ENCODE measurements at regions not wholly inside any gene's neighbourhood (a gene's known extent, or its start where the extent isn't known, plus 50 kb on each side); places are given as distances from the start of the nearest gene placed in this dataset.

DNA sequence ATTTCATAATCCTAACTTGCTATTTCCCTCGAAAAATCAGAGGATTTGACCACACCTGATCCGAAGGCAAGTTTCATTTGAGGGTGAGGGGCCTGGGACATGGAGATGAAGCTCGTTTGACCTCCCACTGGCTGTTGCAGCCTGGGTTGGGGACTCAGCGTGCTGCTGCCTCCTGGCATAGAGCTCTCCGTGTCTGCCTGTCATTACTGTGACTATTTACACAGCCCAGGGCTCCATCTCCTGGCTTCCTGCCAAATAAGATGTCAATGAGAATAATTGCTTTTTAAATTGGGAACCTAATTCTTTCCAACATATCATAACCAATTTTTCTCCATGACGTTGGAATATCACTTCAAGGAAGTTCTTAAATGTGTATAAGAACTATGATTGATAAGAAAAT is 139.3 kb upstream of the COBL start:
- intact Hi-C loops (cut with DNase I; ENCODE audit: low total_unique reads), result no loop called here
- H3K27ac ChIP-seq, result no peak overlapping the region
- no peaks in the 10 kb centered on the region for H3K9me3 ChIP-seq
- DNase-seq (ENCODE audit: low spot score in 2 of 2), result no peak
- no peaks in the 10 kb centered on the region for H3K36me3 ChIP-seq
- no peaks in the 10 kb centered on the region for H3K4me1 ChIP-seq
- no peak overlapping the region for H3K4me3 ChIP-seq
- TF ChIP-seq, protein P1, sequence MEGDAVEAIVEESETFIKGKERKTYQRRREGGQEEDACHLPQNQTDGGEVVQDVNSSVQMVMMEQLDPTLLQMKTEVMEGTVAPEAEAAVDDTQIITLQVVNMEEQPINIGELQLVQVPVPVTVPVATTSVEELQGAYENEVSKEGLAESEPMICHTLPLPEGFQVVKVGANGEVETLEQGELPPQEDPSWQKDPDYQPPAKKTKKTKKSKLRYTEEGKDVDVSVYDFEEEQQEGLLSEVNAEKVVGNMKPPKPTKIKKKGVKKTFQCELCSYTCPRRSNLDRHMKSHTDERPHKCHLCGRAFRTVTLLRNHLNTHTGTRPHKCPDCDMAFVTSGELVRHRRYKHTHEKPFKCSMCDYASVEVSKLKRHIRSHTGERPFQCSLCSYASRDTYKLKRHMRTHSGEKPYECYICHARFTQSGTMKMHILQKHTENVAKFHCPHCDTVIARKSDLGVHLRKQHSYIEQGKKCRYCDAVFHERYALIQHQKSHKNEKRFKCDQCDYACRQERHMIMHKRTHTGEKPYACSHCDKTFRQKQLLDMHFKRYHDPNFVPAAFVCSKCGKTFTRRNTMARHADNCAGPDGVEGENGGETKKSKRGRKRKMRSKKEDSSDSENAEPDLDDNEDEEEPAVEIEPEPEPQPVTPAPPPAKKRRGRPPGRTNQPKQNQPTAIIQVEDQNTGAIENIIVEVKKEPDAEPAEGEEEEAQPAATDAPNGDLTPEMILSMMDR (IDR thresholded peaks at IDR 0.05), result no peak
- H3K27me3 ChIP-seq, result no peaks in the 10 kb centered on the region

- no peaks in the 10 kb centered on the region for H3K27me3 ChIP-seq
- TF ChIP-seq, protein P1 (IDR thresholded peaks at IDR 0.05), result no peak
- no peak for TF ChIP-seq POLR2A (IDR thresholded peaks at IDR 0.05)
- no peak for TF ChIP-seq POLR2AphosphoS5 (IDR thresholded peaks at IDR 0.05)
- H3K9me3 ChIP-seq, result no peaks in the 10 kb centered on the region
- no peaks in the 10 kb centered on the region for H3K4me1 ChIP-seq
- no peak for DNase-seq (ENCODE audit: low spot score in 2 of 2)
- H3K36me3 ChIP-seq, result no peaks in the 10 kb centered on the region
- no peak overlapping the region for H3K27ac ChIP-seq
- intact Hi-C loops (cut with DNase I; ENCODE audit: low total_unique reads), result no loop called here
- H3K4me3 ChIP-seq, result no peak overlapping the region
These were observed 138.9 kb upstream of the COBL start for GRCh38 chr7:51455513-51455912.

DNA sequence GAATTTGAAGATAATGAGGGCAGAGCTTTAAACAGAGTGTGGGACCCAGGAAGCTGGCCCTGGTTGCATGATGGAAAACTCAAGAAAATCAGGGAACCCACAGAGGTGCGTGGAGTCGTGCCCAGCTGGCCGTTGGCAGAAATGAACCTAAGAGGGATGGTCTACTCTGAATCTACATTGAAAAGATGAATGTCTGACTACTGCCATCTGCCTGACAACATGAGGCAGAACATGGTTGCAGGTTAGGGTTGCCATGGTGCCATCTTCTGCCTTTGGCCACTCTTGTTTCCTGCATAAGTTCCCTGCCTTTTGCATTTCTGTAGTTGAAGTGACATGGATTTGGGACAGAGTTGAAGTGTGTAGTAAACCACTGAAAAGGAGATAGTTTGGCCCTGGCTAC is 138.5 kb upstream of the COBL start:
- DNase-seq (ENCODE audit: low spot score in 2 of 2), result no peak
- intact Hi-C loops (cut with DNase I; ENCODE audit: low total_unique reads), result no loop called here
- H3K4me1 ChIP-seq, result no peaks in the 10 kb centered on the region
- H3K9me3 ChIP-seq, result no peaks in the 10 kb centered on the region
- H3K27ac ChIP-seq, result no peak overlapping the region
- H3K27me3 ChIP-seq, result no peaks in the 10 kb centered on the region
- TF ChIP-seq POLR2AphosphoS5 (IDR thresholded peaks at IDR 0.05), result no peak
- TF ChIP-seq, protein P1 (IDR thresholded peaks at IDR 0.05), result no peak
- TF ChIP-seq POLR2A (IDR thresholded peaks at IDR 0.05), result no peak
- H3K4me3 ChIP-seq, result no peak overlapping the region
- no peaks in the 10 kb centered on the region for H3K36me3 ChIP-seq

- H3K4me1 ChIP-seq, result no peaks in the 10 kb centered on the region
- no peaks in the 10 kb centered on the region for H3K27me3 ChIP-seq
- H3K27ac ChIP-seq, result no peak overlapping the region
- intact Hi-C loops (cut with DNase I; ENCODE audit: low total_unique reads), result no loop called here
- H3K4me3 ChIP-seq, result no peak overlapping the region
- H3K36me3 ChIP-seq, result no peaks in the 10 kb centered on the region
- TF ChIP-seq POLR2AphosphoS5 (IDR thresholded peaks at IDR 0.05) (no peak), POLR2A (IDR thresholded peaks at IDR 0.05) (no peak)
- TF ChIP-seq, protein P1 (IDR thresholded peaks at IDR 0.05), result no peak
- no peaks in the 10 kb centered on the region for H3K9me3 ChIP-seq
- DNase-seq (ENCODE audit: low spot score in 2 of 2), result no peak
These were observed 136.1 kb upstream of the COBL start for GRCh38 chr7:51452694-51453093.

DNA sequence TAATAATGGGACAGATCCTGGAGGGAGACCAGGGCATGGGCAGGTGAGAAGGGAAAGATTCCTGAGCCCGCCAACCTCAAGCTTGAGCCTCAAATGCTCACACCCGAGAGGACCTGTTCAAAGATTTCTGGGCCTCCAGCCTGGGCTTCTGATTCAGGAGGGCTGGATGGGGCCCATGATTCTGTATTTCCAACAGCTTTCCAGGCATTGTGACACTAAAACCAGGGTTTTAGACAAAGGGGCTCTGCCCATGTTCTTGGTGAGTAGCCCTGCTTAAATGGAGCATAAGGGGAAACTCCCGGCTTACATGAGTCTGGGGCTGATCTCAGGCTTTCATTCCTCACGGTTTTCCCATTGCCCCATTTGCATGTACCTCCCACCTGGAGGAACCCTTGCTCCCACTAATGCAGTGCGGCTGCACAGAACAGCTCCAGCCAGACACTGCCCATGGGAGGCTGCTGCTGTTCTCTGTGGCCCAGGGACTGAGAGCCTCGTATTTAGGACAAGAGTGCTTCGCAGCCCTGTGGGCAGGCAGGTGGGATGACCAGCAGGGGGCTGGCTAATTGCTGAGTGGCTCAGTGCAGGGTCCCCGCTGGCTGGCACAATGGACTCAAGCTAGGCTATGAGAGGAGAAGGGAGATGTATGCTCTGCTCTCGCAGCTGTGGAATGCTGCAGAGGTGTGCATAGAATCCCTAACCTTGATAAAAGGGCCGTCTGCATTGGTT is 135.3 kb upstream of the COBL start:
- no peak for DNase-seq (ENCODE audit: low spot score in 2 of 2)
- no peaks in the 10 kb centered on the region for H3K36me3 ChIP-seq
- no peaks in the 10 kb centered on the region for H3K27me3 ChIP-seq
- intact Hi-C loops (cut with DNase I; ENCODE audit: low total_unique reads), result no loop called here
- no peaks in the 10 kb centered on the region for H3K4me1 ChIP-seq
- no peak for TF ChIP-seq POLR2AphosphoS5 (IDR thresholded peaks at IDR 0.05)
- TF ChIP-seq, protein P1 (IDR thresholded peaks at IDR 0.05), result no peak
- TF ChIP-seq POLR2A (IDR thresholded peaks at IDR 0.05), result no peak
- H3K4me3 ChIP-seq, result no peak overlapping the region
- H3K9me3 ChIP-seq, result no peaks in the 10 kb centered on the region
- H3K27ac ChIP-seq, result no peak overlapping the region

All from breast epithelium (tissue), 4 donors.